GM12878 (cell line): ENCODE measurements at regions not wholly inside any gene's neighbourhood (a gene's known extent, or its start where the extent isn't known, plus 50 kb on each side); places are given as distances from the start of the nearest gene placed in this dataset.

ENCODE experiments used
- BACH1 ChIP-seq: fragments of 450-650 bp; IDR thresholded peaks from 2 replicates; pipeline ENCODE4 v1.6.1; 2017; ENCODE audit warnings: mild to moderate bottlenecking, borderline replicate concordance
- EP300 ChIP-seq, 2 experiments: fragments of 150-350 bp in 1 of 2; IDR thresholded peaks; 2 replicates each; pipeline ENCODE4 v1.6.1; 2011 to 2012; ENCODE audit warnings: low read depth in 2 of 2, low read length in 2 of 2, borderline replicate concordance in 1 of 2, improper control_type of control experiment in 1 of 2, inconsistent platforms in 1 of 2; ENCODE audit not compliant: control insufficient read depth in 1 of 2
- GABPA ChIP-seq: IDR thresholded peaks from 2 replicates; pipeline ENCODE4 v1.6.1; 2014; ENCODE audit warnings: antibody characterized with exemption, low read depth, mild to moderate bottlenecking, inconsistent platforms
- RB1 ChIP-seq: fragments of 450-650 bp; formaldehyde crosslinking; IDR thresholded peaks from 2 replicates; pipeline ENCODE4 v1.6.1; 2017; ENCODE audit warnings: mild to moderate bottlenecking, borderline replicate concordance
- RCOR1 ChIP-seq: conservative IDR thresholded peaks from 2 replicates; pipeline ENCODE4 v1.6.1; 2012; ENCODE audit warnings: low read depth, low read length, improper control_type of control experiment
- TF ChIP-seq, protein P1 (sequence below): fragments of 450-650 bp; IDR thresholded peaks from 2 replicates; pipeline ENCODE4 v1.6.1; 2016; ENCODE audit warnings: mild to moderate bottlenecking
- TF ChIP-seq, protein P2 (sequence below): fragments of 450-650 bp; IDR thresholded peaks from 2 replicates; pipeline ENCODE4 v1.6.1; 2017; ENCODE audit warnings: antibody characterized with exemption, mild to moderate bottlenecking, moderate library complexity

DNA sequence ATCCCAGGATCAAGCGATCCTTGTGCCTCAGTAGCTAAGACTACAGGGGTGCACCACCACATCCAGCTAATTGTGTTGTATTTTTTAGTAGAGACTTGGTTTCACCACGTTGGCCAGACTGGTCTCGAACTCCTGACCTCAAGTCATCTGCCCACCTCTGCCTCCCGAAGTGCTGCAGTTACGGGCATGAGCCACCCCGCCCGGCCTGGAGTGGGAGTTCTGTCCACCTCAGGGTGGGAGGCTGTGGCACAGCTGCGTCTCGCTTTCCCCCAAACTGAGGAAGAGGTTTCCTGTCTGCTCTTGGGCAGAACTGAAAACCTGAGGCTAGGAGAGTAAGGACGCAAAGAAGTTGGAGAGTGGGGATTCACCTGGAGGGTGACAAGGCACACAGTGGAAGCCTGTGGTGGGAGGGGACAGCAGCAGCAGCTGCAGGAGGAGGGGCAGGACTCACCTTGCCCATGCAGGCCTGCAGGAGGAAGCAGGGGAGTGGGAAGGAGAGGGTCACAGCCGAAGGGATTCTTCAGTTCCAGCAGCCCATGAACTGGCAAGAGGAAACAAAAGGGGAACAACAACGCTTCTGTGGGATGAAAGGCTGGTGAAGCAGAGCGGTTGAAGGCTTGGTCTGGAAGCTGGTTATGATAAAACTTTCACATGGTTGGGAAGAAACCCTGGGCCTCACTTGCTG is 181.4 kb downstream of the GAS1 start (continued):
- TF ChIP-seq, protein P1, sequence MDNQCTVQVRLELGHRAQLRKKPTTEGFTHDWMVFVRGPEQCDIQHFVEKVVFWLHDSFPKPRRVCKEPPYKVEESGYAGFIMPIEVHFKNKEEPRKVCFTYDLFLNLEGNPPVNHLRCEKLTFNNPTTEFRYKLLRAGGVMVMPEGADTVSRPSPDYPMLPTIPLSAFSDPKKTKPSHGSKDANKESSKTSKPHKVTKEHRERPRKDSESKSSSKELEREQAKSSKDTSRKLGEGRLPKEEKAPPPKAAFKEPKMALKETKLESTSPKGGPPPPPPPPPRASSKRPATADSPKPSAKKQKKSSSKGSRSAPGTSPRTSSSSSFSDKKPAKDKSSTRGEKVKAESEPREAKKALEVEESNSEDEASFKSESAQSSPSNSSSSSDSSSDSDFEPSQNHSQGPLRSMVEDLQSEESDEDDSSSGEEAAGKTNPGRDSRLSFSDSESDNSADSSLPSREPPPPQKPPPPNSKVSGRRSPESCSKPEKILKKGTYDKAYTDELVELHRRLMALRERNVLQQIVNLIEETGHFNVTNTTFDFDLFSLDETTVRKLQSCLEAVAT: no peak
- TF ChIP-seq GABPA (no peak), BACH1 (no peak), RB1 (no peak), EP300 (IDR thresholded peaks at IDR 0.05; ENCODE audit: borderline replicate concordance in 1 of 2, control insufficient read depth in 1 of 2, low read depth in 2 of 2, low read length in 2 of 2) (no peak), RCOR1 (no peak)
- TF ChIP-seq, protein P2, sequence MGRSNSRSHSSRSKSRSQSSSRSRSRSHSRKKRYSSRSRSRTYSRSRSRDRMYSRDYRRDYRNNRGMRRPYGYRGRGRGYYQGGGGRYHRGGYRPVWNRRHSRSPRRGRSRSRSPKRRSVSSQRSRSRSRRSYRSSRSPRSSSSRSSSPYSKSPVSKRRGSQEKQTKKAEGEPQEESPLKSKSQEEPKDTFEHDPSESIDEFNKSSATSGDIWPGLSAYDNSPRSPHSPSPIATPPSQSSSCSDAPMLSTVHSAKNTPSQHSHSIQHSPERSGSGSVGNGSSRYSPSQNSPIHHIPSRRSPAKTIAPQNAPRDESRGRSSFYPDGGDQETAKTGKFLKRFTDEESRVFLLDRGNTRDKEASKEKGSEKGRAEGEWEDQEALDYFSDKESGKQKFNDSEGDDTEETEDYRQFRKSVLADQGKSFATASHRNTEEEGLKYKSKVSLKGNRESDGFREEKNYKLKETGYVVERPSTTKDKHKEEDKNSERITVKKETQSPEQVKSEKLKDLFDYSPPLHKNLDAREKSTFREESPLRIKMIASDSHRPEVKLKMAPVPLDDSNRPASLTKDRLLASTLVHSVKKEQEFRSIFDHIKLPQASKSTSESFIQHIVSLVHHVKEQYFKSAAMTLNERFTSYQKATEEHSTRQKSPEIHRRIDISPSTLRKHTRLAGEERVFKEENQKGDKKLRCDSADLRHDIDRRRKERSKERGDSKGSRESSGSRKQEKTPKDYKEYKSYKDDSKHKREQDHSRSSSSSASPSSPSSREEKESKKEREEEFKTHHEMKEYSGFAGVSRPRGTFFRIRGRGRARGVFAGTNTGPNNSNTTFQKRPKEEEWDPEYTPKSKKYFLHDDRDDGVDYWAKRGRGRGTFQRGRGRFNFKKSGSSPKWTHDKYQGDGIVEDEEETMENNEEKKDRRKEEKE: no peak
